ENCODE measurements at regions not wholly inside any gene's neighbourhood (a gene's known extent, or its start where the extent isn't known, plus 50 kb on each side); places are given as distances from the start of the nearest gene placed in this dataset.
A peak's percentile ranks its signal among the peaks of the same experiment; 100 is the strongest.

GRCh38 chrX:69306063-69306404 lies 140.8 kb upstream of the PJA1 start:
- Histone ChIP-seq H3K27ac (ENCODE audit: insufficient read length, low read depth, low read length) (no peak overlapping the region), H3K79me1 (ENCODE audit: insufficient read depth, low read depth, low read length, poor library complexity, severe bottlenecking) (no peaks in the 10 kb centered on the region), H3K4me1 (ENCODE audit: insufficient read depth, low read length) (peaks cover 1% of the 10 kb centered on the region; the same call in 1 of the 2 replicates), H2BK20ac (ENCODE audit: low read depth, low read length, poor library complexity, severe bottlenecking) (no peak overlapping the region), H3K23me2 (ENCODE audit: insufficient read length, low read depth, low read length, poor library complexity, severe bottlenecking) (no peaks in the 10 kb centered on the region), H2BK15ac (ENCODE audit: low read depth, low read length) (no peak overlapping the region), H4K91ac (ENCODE audit: insufficient read length, low read depth, low read length) (no peak overlapping the region), H3K9ac (ENCODE audit: extremely low read depth, insufficient read length, low read length) (no peak overlapping the region), H3K4ac (ENCODE audit: low read depth, low read length) (no peak overlapping the region), H2AFZ (ENCODE audit: low read length) (no peak overlapping the region), H3K4me2 (ENCODE audit: insufficient read depth, insufficient read length, low read length) (peak overlapping the region; percentile 34), H3T11ph (ENCODE audit: low read length) (no peak overlapping the region), H4K20me1 (ENCODE audit: control insufficient read depth, insufficient read depth, insufficient read length) (no peaks in the 10 kb centered on the region), H3K14ac (ENCODE audit: insufficient read depth, low read length) (no peak overlapping the region), H4K5ac (ENCODE audit: insufficient read length, low read depth, low read length) (no peak overlapping the region), H2AK5ac (ENCODE audit: insufficient read length, low read length) (no peak overlapping the region), H3K56ac (ENCODE audit: insufficient read length, low read depth, low read length) (no peak overlapping the region), H3K79me2 (ENCODE audit: insufficient read depth, low read length) (no peaks in the 10 kb centered on the region), H3K9me3 (ENCODE audit: control insufficient read depth, low read depth, low read length) (no peaks in the 10 kb centered on the region), H4K8ac (replicated peaks; ENCODE audit: insufficient read length, low read depth, low read length) (no peak overlapping the region), H2BK120ac (ENCODE audit: low read depth, low read length, poor library complexity, severe bottlenecking) (no peak overlapping the region), H3K27me3 (ENCODE audit: insufficient read depth, low read length) (no peaks in the 10 kb centered on the region), H3K23ac (ENCODE audit: insufficient read length, low read depth, low read length) (no peak overlapping the region), H2BK12ac (ENCODE audit: insufficient read length, low read depth, low read length) (no peak overlapping the region), H2BK5ac (ENCODE audit: insufficient read length, low read length) (no peak overlapping the region), H3K18ac (ENCODE audit: insufficient read length, low read depth, low read length) (no peak overlapping the region)
- no peak for DNase-seq
- H3K4me1 Mint-ChIP-seq = peaks cover 21 to 44% of the 10 kb centered on the region in 2 experiments
- peaks cover 48% of the 10 kb centered on the region for H3K27me3 Mint-ChIP-seq (ENCODE audit: low read depth)
- H3K27ac Mint-ChIP-seq = no peak overlapping the region
- peak overlapping the region in 1 of 2 experiments; percentile 47; a peak in 1 of 5 replicates for H3K4me3 Mint-ChIP-seq
- peaks cover 69 to 73% of the 10 kb centered on the region in 2 experiments for H3K9me3 Mint-ChIP-seq
- TF ChIP-seq CTCF (conservative IDR thresholded peaks at IDR 0.05) = no peak
- WGBS (ENCODE audit: extremely low coverage, insufficient read length, low lambda C conversion rate) = no CpG with 5 or more reads among the region's 7 CpGs
- peaks cover 0 to 6% (median 2%) of the 10 kb centered on the region in 3 experiments; a peak in 4 of 7 replicates for H3K36me3 Mint-ChIP-seq (ENCODE audit: insufficient read depth in 1 of 3, low read depth in 3 of 3)
